Gastrocnemius medialis (tissue), 4 donors: ENCODE measurements at regions not wholly inside any gene's neighbourhood (a gene's known extent, or its start where the extent isn't known, plus 50 kb on each side); places are given as distances from the start of the nearest gene placed in this dataset.

Source experiments
- POLR2A ChIP-seq, 2 donors: fragments of 450-650 bp; IDR thresholded peaks; one replicate each; pipeline ENCODE4 v1.6.1; 2017; ENCODE audit warnings: antibody characterized with exemption in 2 of 2, mild to moderate bottlenecking in 2 of 2, moderate library complexity in 2 of 2
- TF ChIP-seq, protein P1 (sequence below), 5 experiments: fragments of 450-650 bp in 3 of 5; fragments of 200-600 bp in 2 of 5; sonication (generic) in 2 of 5; IDR thresholded peaks in 4 of 5; conservative IDR thresholded peaks in 1 of 5; 1 replicate in 4 of 5; 2 replicates in 1 of 5; pipeline ENCODE4 v1.5.1; 2016 to 2019; ENCODE audit warnings: antibody characterized with exemption in 5 of 5, mild to moderate bottlenecking in 3 of 5, moderate library complexity in 3 of 5

GRCh38 chr2:83470928-83471327 is 988.2 kb downstream of the SUCLG1 start:
- TF ChIP-seq, protein P1, sequence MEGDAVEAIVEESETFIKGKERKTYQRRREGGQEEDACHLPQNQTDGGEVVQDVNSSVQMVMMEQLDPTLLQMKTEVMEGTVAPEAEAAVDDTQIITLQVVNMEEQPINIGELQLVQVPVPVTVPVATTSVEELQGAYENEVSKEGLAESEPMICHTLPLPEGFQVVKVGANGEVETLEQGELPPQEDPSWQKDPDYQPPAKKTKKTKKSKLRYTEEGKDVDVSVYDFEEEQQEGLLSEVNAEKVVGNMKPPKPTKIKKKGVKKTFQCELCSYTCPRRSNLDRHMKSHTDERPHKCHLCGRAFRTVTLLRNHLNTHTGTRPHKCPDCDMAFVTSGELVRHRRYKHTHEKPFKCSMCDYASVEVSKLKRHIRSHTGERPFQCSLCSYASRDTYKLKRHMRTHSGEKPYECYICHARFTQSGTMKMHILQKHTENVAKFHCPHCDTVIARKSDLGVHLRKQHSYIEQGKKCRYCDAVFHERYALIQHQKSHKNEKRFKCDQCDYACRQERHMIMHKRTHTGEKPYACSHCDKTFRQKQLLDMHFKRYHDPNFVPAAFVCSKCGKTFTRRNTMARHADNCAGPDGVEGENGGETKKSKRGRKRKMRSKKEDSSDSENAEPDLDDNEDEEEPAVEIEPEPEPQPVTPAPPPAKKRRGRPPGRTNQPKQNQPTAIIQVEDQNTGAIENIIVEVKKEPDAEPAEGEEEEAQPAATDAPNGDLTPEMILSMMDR (IDR thresholded peaks at IDR 0.05 in 4 of 5, conservative IDR thresholded peaks at IDR 0.05 in 1 of 5) = no peak
- TF ChIP-seq POLR2A (IDR thresholded peaks at IDR 0.05) = no peak
